ENCODE measurements at regions not wholly inside any gene's neighbourhood (a gene's known extent, or its start where the extent isn't known, plus 50 kb on each side); places are given as distances from the start of the nearest gene placed in this dataset.

- H3K36me3 ChIP-seq (ENCODE audit: control insufficient read depth, insufficient read depth, low read length) = no peaks in the 10 kb centered on the region
- H3K27me3 ChIP-seq (ENCODE audit: control insufficient read depth, insufficient read depth, low read length) = no peaks in the 10 kb centered on the region
- DNase-seq (ENCODE audit: low read depth) = no peak
- no peak overlapping the region for H3K4me3 ChIP-seq (ENCODE audit: low read depth, low read length)
- TF ChIP-seq CTCF (IDR thresholded peaks at IDR 0.05; ENCODE audit: insufficient read depth, low read length, poor library complexity, severe bottlenecking) = no peak
These were observed 89.7 kb upstream of the TOP3B start for GRCh38 chr22:22072169-22072836.

DNA sequence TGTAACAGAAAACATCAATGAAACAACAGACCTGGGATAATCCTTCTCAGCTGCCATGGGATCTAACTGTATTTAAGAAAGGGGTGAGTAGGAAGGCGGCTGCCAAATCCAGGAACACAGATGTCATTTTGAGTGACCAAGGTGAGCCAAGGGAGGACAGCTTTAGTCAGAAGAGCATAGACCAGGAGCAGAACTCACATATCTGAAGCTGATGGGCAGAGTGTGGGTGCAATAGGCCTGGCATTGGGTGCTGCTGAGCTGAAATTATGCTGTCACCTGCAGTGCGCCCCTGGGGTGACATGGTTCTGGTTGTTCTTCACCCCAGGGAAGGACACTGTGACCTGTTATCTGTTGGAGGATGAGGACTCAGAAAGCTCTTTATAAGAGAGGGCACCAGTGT lies 88.9 kb upstream of the TOP3B start:
- DNase-seq (ENCODE audit: low read depth) = no peak
- no peaks in the 10 kb centered on the region for H3K27me3 ChIP-seq (ENCODE audit: control insufficient read depth, insufficient read depth, low read length)
- H3K36me3 ChIP-seq (ENCODE audit: control insufficient read depth, insufficient read depth, low read length) = no peaks in the 10 kb centered on the region
- no peak for TF ChIP-seq CTCF (IDR thresholded peaks at IDR 0.05; ENCODE audit: insufficient read depth, low read length, poor library complexity, severe bottlenecking)
- no peak overlapping the region for H3K4me3 ChIP-seq (ENCODE audit: low read depth, low read length)

GRCh38 chr22:22070371-22070824 lies 87.8 kb upstream of the TOP3B start:
- DNase-seq (ENCODE audit: low read depth) = no peak
- no peak for TF ChIP-seq CTCF (IDR thresholded peaks at IDR 0.05; ENCODE audit: insufficient read depth, low read length, poor library complexity, severe bottlenecking)
- H3K27me3 ChIP-seq (ENCODE audit: control insufficient read depth, insufficient read depth, low read length) = no peaks in the 10 kb centered on the region

GRCh38 chr22:22069450-22070370 lies 87.1 kb upstream of the TOP3B start:
- TF ChIP-seq CTCF (IDR thresholded peaks at IDR 0.05; ENCODE audit: insufficient read depth, low read length, poor library complexity, severe bottlenecking) = no peak
- no peaks in the 10 kb centered on the region for H3K36me3 ChIP-seq (ENCODE audit: control insufficient read depth, insufficient read depth, low read length)
- no peak for DNase-seq (ENCODE audit: low read depth)
- no peaks in the 10 kb centered on the region for H3K27me3 ChIP-seq (ENCODE audit: control insufficient read depth, insufficient read depth, low read length)
- H3K4me3 ChIP-seq (ENCODE audit: low read depth, low read length) = no peak overlapping the region

More at GRCh38 chr22:22070371-22070824, 87.8 kb upstream of the TOP3B start:
- no peaks in the 10 kb centered on the region for H3K36me3 ChIP-seq (ENCODE audit: control insufficient read depth, insufficient read depth, low read length)
- H3K4me3 ChIP-seq (ENCODE audit: low read depth, low read length) = no peak overlapping the region

GRCh38 chr22:22068657-22069056 lies 86.1 kb upstream of the TOP3B start:
- no peak for TF ChIP-seq CTCF (IDR thresholded peaks at IDR 0.05; ENCODE audit: insufficient read depth, low read length, poor library complexity, severe bottlenecking)
- Histone ChIP-seq H3K27me3 (ENCODE audit: control insufficient read depth, insufficient read depth, low read length) (no peaks in the 10 kb centered on the region), H3K36me3 (ENCODE audit: control insufficient read depth, insufficient read depth, low read length) (no peaks in the 10 kb centered on the region), H3K4me3 (ENCODE audit: low read depth, low read length) (no peak overlapping the region)
- no peak for DNase-seq (ENCODE audit: low read depth)

Data from kidney epithelial cell (primary cell).